PC-9 (cell line): ENCODE measurements at regions not wholly inside any gene's neighbourhood (a gene's known extent, or its start where the extent isn't known, plus 50 kb on each side); places are given as distances from the start of the nearest gene placed in this dataset.

Source experiments
- BruUV-seq: library from RNA; stranded (reverse); fragments of 400-500 nt; replicated peaks from 2 replicates; lab custom pipeline; 2021; lab: Mats Ljungman, UMichigan
- CTCF ChIA-PET: fragments of 300-600 bp; sonication (Branson Sonifier 250); formaldehyde crosslinking; loops from one replicate; lab custom pipeline; 2022; ENCODE audit warnings: antibody characterized with exemption; lab: Charles Lee
- POLR2A ChIA-PET: fragments of 300-600 bp; sonication (Branson Sonifier 250); formaldehyde crosslinking; loops from one replicate; lab custom pipeline; 2022; ENCODE audit warnings: antibody characterized with exemption; ENCODE audit not compliant: unreplicated experiment; lab: Charles Lee
- DNase-seq, 2 experiments: peaks; one replicate each; pipeline versions ENCODE4 v3.0.0 to v3.0.0-alpha.2; 2015 to 2022; ENCODE audit warnings: mixed read lengths in 1 of 2
- H2AFZ ChIP-seq: fragments of 200-600 bp; sonication (generic); 2 replicates; pipeline ENCODE4 v1.8.1; 2017; ENCODE audit warnings: antibody characterized with exemption
- H3F3A ChIP-seq: fragments of 200-600 bp; sonication (generic); 2 replicates; pipeline ENCODE4 v1.8.1; 2017; ENCODE audit warnings: antibody characterized with exemption, mild to moderate bottlenecking, low read depth; ENCODE audit not compliant: insufficient read depth
- H3K27ac ChIP-seq: fragments of 200-600 bp; sonication (generic); 2 replicates; pipeline ENCODE4 v1.6.1; 2016; ENCODE audit warnings: mixed run types
- H3K27me3 ChIP-seq: fragments of 200-600 bp; sonication (generic); 2 replicates; pipeline ENCODE4 v1.6.1; 2016; ENCODE audit warnings: low read depth, mixed run types; ENCODE audit not compliant: insufficient read depth
- H3K36me3 ChIP-seq: fragments of 200-600 bp; sonication (generic); 2 replicates; pipeline ENCODE4 v1.6.1; 2016; ENCODE audit warnings: low read depth, mixed run types
- H3K4me1 ChIP-seq: fragments of 200-600 bp; sonication (generic); replicated peaks from 2 replicates; pipeline ENCODE4 v1.6.1; 2016; ENCODE audit warnings: mixed run types; ENCODE audit not compliant: insufficient read depth
- H3K4me2 ChIP-seq: fragments of 200-600 bp; sonication (generic); 2 replicates; pipeline ENCODE4 v1.6.1; 2017; ENCODE audit warnings: mixed run types
- H3K4me3 ChIP-seq: fragments of 200-600 bp; sonication (generic); 2 replicates; pipeline ENCODE4 v1.6.1; 2016; ENCODE audit warnings: mixed run types
- H3K79me2 ChIP-seq: fragments of 200-600 bp; sonication (generic); 2 replicates; pipeline ENCODE4 v1.6.1; 2017; ENCODE audit warnings: low read depth, mixed run types
- H3K9me2 ChIP-seq: fragments of 200-600 bp; sonication (generic); 2 replicates; pipeline ENCODE4 v1.8.1; 2017; ENCODE audit warnings: mild to moderate bottlenecking; ENCODE audit not compliant: insufficient read depth
- H3K9me3 ChIP-seq: fragments of 200-600 bp; sonication (generic); 2 replicates; pipeline ENCODE4 v1.8.1; 2016; ENCODE audit warnings: low read depth; ENCODE audit not compliant: insufficient read depth
- H4K20me1 ChIP-seq: fragments of 200-600 bp; sonication (generic); 2 replicates; pipeline ENCODE4 v1.8.1; 2017; ENCODE audit not compliant: insufficient read depth
- CTCF ChIP-seq: fragments of 200-600 bp; sonication (generic); conservative IDR thresholded peaks from 2 replicates; pipeline ENCODE4 v1.6.1; 2017; ENCODE audit warnings: mixed run types, antibody characterized with exemption, mild to moderate bottlenecking, moderate library complexity
- EZH2 ChIP-seq: fragments of 200-600 bp; sonication (generic); IDR thresholded peaks from 2 replicates; pipeline ENCODE4 v1.8.0; 2017; ENCODE audit warnings: antibody characterized with exemption, low read depth
- intact Hi-C: fragments of 100-400 bp; cut with micrococcal nuclease; formaldehyde crosslinking; loops from one replicate; pipeline ENCODE4 v1.10.0; 2022; ENCODE audit not compliant: unreplicated experiment

GRCh38 chr5:164636456-164636855 lies 1131.0 kb downstream of the MAT2B start:
- ChIA-PET POLR2A (no interaction called here), CTCF (no interaction called here)
- Histone ChIP-seq H3K27ac (no peak overlapping the region), H3K4me3 (no peak overlapping the region), H3K4me2 (no peak overlapping the region), H3K9me2 (0 out of 2 replicates have a peak, but pooled peaks cover 4% of the 10 kb centered on the region), H3K79me2 (no peaks in the 10 kb centered on the region), H3F3A (no peaks in the 10 kb centered on the region), H3K36me3 (no peaks in the 10 kb centered on the region), H3K9me3 (no peaks in the 10 kb centered on the region), H2AFZ (no peak overlapping the region), H3K27me3 (no peaks in the 10 kb centered on the region), H3K4me1 (no peaks in the 10 kb centered on the region), H4K20me1 (no peaks in the 10 kb centered on the region)
- TF ChIP-seq CTCF (no peak), EZH2 (no peak)
- no TSS peak for BruUV-seq
- intact Hi-C loops = no loop called here
- DNase-seq = no peak

- Histone ChIP-seq H3K79me2 (no peaks in the 10 kb centered on the region), H3K27ac (no peak overlapping the region), H3K36me3 (no peaks in the 10 kb centered on the region), H4K20me1 (no peaks in the 10 kb centered on the region), H3K4me1 (no peaks in the 10 kb centered on the region), H2AFZ (no peak overlapping the region), H3K9me3 (no peaks in the 10 kb centered on the region), H3K4me2 (no peak overlapping the region), H3K4me3 (no peak overlapping the region), H3F3A (no peaks in the 10 kb centered on the region), H3K27me3 (no peaks in the 10 kb centered on the region), H3K9me2 (no peaks in the 10 kb centered on the region)
- no TSS peak for BruUV-seq
- no peak for TF ChIP-seq EZH2
- no peak for TF ChIP-seq CTCF
- intact Hi-C loops = no loop called here
- POLR2A ChIA-PET = no interaction called here
- CTCF ChIA-PET = no interaction called here
- no peak for DNase-seq
Observed at GRCh38 chr5:164637931-164638521, 1132.6 kb downstream of the MAT2B start.

GRCh38 chr5:164649266-164649665 lies 1143.8 kb downstream of the MAT2B start:
- Histone ChIP-seq H4K20me1 (no peaks in the 10 kb centered on the region), H3K9me3 (no peaks in the 10 kb centered on the region), H3K9me2 (no peaks in the 10 kb centered on the region), H3K79me2 (no peaks in the 10 kb centered on the region), H3K27me3 (no peaks in the 10 kb centered on the region), H2AFZ (no peak overlapping the region), H3F3A (no peaks in the 10 kb centered on the region), H3K4me2 (no peak overlapping the region), H3K4me1 (no peaks in the 10 kb centered on the region), H3K36me3 (no peaks in the 10 kb centered on the region), H3K27ac (no peak overlapping the region), H3K4me3 (no peak overlapping the region)
- intact Hi-C loops = no loop called here
- ChIA-PET POLR2A (no interaction called here), CTCF (no interaction called here)
- TF ChIP-seq CTCF (no peak), EZH2 (no peak)
- peak in 1 of 2 experiments; percentile 52 for DNase-seq
- no TSS peak for BruUV-seq
